HUDEP-2 (cell line): ENCODE measurements at regions not wholly inside any gene's neighbourhood (a gene's known extent, or its start where the extent isn't known, plus 50 kb on each side); places are given as distances from the start of the nearest gene placed in this dataset.
"Not testable (repeated sequence)": the region's sequence is repeated elsewhere in the genome, so short reads cannot be mapped to it uniquely, and the experiment has no call there.

Source experiments
- DNase-seq, 76 experiments: peaks; one replicate each; lab custom pipeline; 2025; ENCODE audit not compliant: unreplicated experiment in 76 of 76; lab: John Stamatoyannopoulos, UW

- no peak for DNase-seq
Observed at GRCh38 chr4:160375772-160376452, 1273.0 kb downstream of the RAPGEF2 start.

GRCh38 chr4:160386846-160387245 is 1284.0 kb downstream of the RAPGEF2 start:
- no peak for DNase-seq

- no peak for DNase-seq
Observed at GRCh38 chr4:160399826-160400225, 1296.9 kb downstream of the RAPGEF2 start.

GRCh38 chr4:160403081-160403480 is 1300.2 kb downstream of the RAPGEF2 start:
- peak in 1 of 76 experiments; percentile 0 for DNase-seq

- no peak for DNase-seq
Observed at GRCh38 chr4:160406263-160406825, 1303.5 kb downstream of the RAPGEF2 start.

GRCh38 chr4:160414496-160414895 is 1311.6 kb downstream of the RAPGEF2 start:
- no peak for DNase-seq

- no peak for DNase-seq
Observed at GRCh38 chr4:160423879-160424451, 1321.1 kb downstream of the RAPGEF2 start.

- DNase-seq, result no peak
Observed at GRCh38 chr4:160426233-160426632, 1323.4 kb downstream of the RAPGEF2 start.

GRCh38 chr4:160450876-160451275 is 1348.0 kb downstream of the RAPGEF2 start:
- DNase-seq, result no peak

- DNase-seq, result not testable (repeated sequence)
Observed at GRCh38 chr4:160481696-160482690, 1379.1 kb downstream of the RAPGEF2 start.

- DNase-seq, result no peak
Observed at GRCh38 chr4:160485071-160485687, 1382.3 kb downstream of the RAPGEF2 start.

- no peak for DNase-seq
Observed at GRCh38 chr4:160492181-160492580, 1389.3 kb downstream of the RAPGEF2 start.

- no peak for DNase-seq
Observed at GRCh38 chr4:160493206-160493605, 1390.3 kb downstream of the RAPGEF2 start.

GRCh38 chr4:160495356-160495755 is 1392.5 kb downstream of the RAPGEF2 start:
- no peak for DNase-seq

GRCh38 chr4:160498211-160498610 is 1395.3 kb downstream of the RAPGEF2 start:
- no peak for DNase-seq

GRCh38 chr4:160505724-160506123 is 1402.8 kb downstream of the RAPGEF2 start:
- DNase-seq, result no peak

- no peak for DNase-seq
Observed at GRCh38 chr4:160510928-160511327, 1408.0 kb downstream of the RAPGEF2 start.

GRCh38 chr4:160514126-160514525 is 1411.2 kb downstream of the RAPGEF2 start:
- DNase-seq, result no peak

- DNase-seq, result no peak
Observed at GRCh38 chr4:160523231-160523630, 1420.4 kb downstream of the RAPGEF2 start.

GRCh38 chr4:160537681-160538080 is 1434.8 kb downstream of the RAPGEF2 start:
- DNase-seq, result no peak

- no peak for DNase-seq
Observed at GRCh38 chr4:160546201-160546600, 1443.3 kb downstream of the RAPGEF2 start.
